Osteoblast (primary cell): ENCODE measurements at regions not wholly inside any gene's neighbourhood (a gene's known extent, or its start where the extent isn't known, plus 50 kb on each side); places are given as distances from the start of the nearest gene placed in this dataset.
A peak's percentile ranks its signal among the peaks of the same experiment; 100 is the strongest.

Experiments used
- DNase-seq: peaks from one replicate; pipeline ENCODE4 v3.0.0; 2011; ENCODE audit warnings: low spot score, mixed read lengths; ENCODE audit not compliant: insufficient read length; ENCODE audit errors: missing footprints
- H2AFZ ChIP-seq: 2 replicates; pipeline ENCODE4 v1.6.0; 2011; ENCODE audit warnings: mild to moderate bottlenecking, low read length
- H3K27ac ChIP-seq: 2 replicates; pipeline ENCODE4 v1.5.1; 2011; ENCODE audit warnings: mild to moderate bottlenecking, low read depth, low read length, moderate library complexity
- H3K27me3 ChIP-seq: 2 replicates; pipeline ENCODE4 v1.6.0; 2012; ENCODE audit warnings: mild to moderate bottlenecking, control low read depth, inconsistent platforms, low read length, moderate library complexity; ENCODE audit not compliant: insufficient read depth
- H3K36me3 ChIP-seq: 2 replicates; pipeline ENCODE4 v1.5.1; 2011; ENCODE audit warnings: mild to moderate bottlenecking, low read length, control low read depth, moderate library complexity; ENCODE audit not compliant: insufficient read depth
- H3K4me1 ChIP-seq: 2 replicates; pipeline ENCODE4 v1.5.1; 2011; ENCODE audit warnings: mild to moderate bottlenecking, low read length, control low read depth, moderate library complexity; ENCODE audit not compliant: insufficient read depth
- H3K4me2 ChIP-seq: 2 replicates; pipeline ENCODE4 v1.6.0; 2011; ENCODE audit warnings: mild to moderate bottlenecking, low read length; ENCODE audit not compliant: insufficient read depth
- H3K4me3 ChIP-seq: fragments of 200-600 bp; sonication (generic); 3 replicates; pipeline ENCODE4 v1.5.1; 2012; ENCODE audit warnings: mild to moderate bottlenecking, low read length, inconsistent platforms; ENCODE audit not compliant: insufficient read depth
- H3K79me2 ChIP-seq: 2 replicates; pipeline ENCODE4 v1.6.0; 2012; ENCODE audit warnings: mild to moderate bottlenecking, low read length, control low read depth, inconsistent platforms; ENCODE audit not compliant: insufficient read depth
- H3K9me3 ChIP-seq: 2 replicates; pipeline ENCODE4 v1.5.1; 2011; ENCODE audit warnings: low read depth, low read length, control low read depth
- H4K20me1 ChIP-seq: 2 replicates; pipeline ENCODE4 v1.6.0; 2012; ENCODE audit warnings: mild to moderate bottlenecking, low read length, control low read depth; ENCODE audit not compliant: insufficient read depth
- CTCF ChIP-seq: IDR thresholded peaks from 2 replicates; pipeline ENCODE4 v1.5.1; 2011; ENCODE audit warnings: mild to moderate bottlenecking, low read depth, low read length, moderate library complexity; ENCODE audit errors: extremely low read depth

GRCh38 chr2:8598295-8599165 is 83.3 kb upstream of the ID2 start:
- Histone ChIP-seq H3K36me3 (no peaks in the 10 kb centered on the region), H3K4me2 (no peak overlapping the region), H2AFZ (peak overlapping the region; percentile 84), H3K27me3 (no peaks in the 10 kb centered on the region), H3K4me3 (no peak overlapping the region), H4K20me1 (no peaks in the 10 kb centered on the region), H3K27ac (peak overlapping the region; percentile 82), H3K4me1 (peaks cover 14% of the 10 kb centered on the region), H3K79me2 (no peaks in the 10 kb centered on the region), H3K9me3 (no peaks in the 10 kb centered on the region)
- DNase-seq, result peak; percentile 94
- peak; percentile 16 for TF ChIP-seq CTCF

DNA sequence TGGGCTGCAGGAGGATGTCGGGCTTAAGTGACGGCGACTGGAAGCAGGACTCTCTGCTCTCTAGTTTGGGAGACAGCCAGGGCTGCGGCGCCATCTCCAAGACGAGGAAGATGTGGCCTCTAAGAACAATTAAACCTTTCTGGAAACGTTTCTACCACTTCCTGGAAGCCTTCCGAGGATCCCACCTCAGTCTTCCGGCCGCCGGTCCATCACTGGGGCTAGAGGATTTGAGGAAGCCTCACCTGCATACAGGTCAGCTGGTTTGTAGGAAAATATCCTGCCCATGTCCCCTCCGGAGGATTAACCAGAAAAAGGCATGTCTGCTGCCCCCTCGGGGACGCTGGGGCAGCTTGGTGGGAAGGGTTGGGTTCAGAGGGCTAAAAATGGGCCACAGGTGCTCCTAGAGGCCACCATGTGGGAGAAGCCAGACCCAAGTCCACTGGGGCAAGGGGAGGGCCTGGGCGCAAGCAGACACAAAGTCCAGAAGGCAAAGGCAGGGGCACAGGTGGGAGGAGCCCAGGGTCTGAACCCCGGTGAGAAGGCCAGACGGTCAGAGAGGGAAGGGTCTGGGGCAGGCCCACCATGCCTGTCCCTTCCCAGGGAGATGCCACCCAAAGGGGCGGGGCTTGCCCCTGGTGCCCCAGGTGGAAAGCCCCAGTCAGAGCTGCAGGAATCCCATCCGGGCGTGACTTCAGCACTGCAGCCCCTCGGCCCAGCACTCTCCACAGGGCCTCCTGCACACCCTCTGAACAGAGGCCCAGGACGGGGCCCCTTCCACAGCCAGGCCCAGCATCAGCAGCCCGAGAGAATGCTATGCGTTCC is 82.2 kb upstream of the ID2 start:
- Histone ChIP-seq H3K4me3 (no peak overlapping the region), H3K4me2 (no peak overlapping the region), H3K36me3 (no peaks in the 10 kb centered on the region), H3K27me3 (no peaks in the 10 kb centered on the region), H3K79me2 (no peaks in the 10 kb centered on the region), H2AFZ (no peak overlapping the region), H3K9me3 (no peaks in the 10 kb centered on the region), H3K4me1 (peaks cover 9% of the 10 kb centered on the region), H4K20me1 (no peaks in the 10 kb centered on the region), H3K27ac (no peak overlapping the region)
- TF ChIP-seq CTCF, result no peak
- DNase-seq, result peak; percentile 44

DNA sequence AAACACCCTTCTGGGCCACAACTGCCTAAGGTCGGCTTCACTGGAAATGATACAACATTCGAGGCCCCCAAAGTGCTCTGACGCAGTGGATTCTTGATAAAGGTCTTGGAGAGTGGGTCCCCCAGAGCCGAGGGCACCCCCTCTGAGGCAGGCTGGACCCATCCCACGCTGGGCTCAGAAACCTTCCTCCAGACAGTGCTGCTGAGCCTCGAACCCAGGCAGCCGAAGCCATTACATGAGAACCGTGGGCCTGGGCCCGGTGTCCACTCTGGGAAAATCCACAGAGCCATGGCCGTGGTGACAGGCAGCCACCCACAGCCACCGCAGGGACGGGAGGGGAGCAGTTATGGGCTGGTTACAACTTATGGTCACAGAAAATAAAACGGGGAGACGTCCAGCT is 81.4 kb upstream of the ID2 start:
- no peak for DNase-seq

More for the DNA sequence above, 81.4 kb upstream of the ID2 start:
- H3K9me3 ChIP-seq, result no peaks in the 10 kb centered on the region
- H4K20me1 ChIP-seq, result no peaks in the 10 kb centered on the region
- H3K4me2 ChIP-seq, result no peak overlapping the region
- no peaks in the 10 kb centered on the region for H3K36me3 ChIP-seq
- H3K27ac ChIP-seq, result no peak overlapping the region
- no peaks in the 10 kb centered on the region for H3K27me3 ChIP-seq
- peaks cover 8% of the 10 kb centered on the region for H3K4me1 ChIP-seq
- H3K4me3 ChIP-seq, result no peak overlapping the region
- no peak overlapping the region for H2AFZ ChIP-seq
- no peaks in the 10 kb centered on the region for H3K79me2 ChIP-seq
- TF ChIP-seq CTCF, result no peak
